Thoracic aorta (tissue), 2 donors: ENCODE measurements at regions not wholly inside any gene's neighbourhood (a gene's known extent, or its start where the extent isn't known, plus 50 kb on each side); places are given as distances from the start of the nearest gene placed in this dataset.

Experiments used
- ATAC-seq: fragments of 150-250 bp; one replicate; pipeline ENCODE4 v1.8.0; 2017; ENCODE audit warnings: low read depth; ENCODE audit not compliant: insufficient number of reproducible peaks, low FRiP score
- DNase-seq: peaks from one replicate; pipeline ENCODE4 v3.0.0-alpha.2; 2020; ENCODE audit warnings: low spot score
- H3K27ac ChIP-seq, 2 donors: fragments of 200-600 bp; sonication (generic); 1 replicate in 1 of 2; 2 replicates in 1 of 2; pipeline ENCODE4 v1.5.1; 2016; ENCODE audit warnings: mild to moderate bottlenecking in 2 of 2, moderate library complexity in 2 of 2
- H3K27me3 ChIP-seq: fragments of 200-600 bp; sonication (generic); replicated peaks from 2 replicates; pipeline ENCODE4 v1.6.0; 2016; ENCODE audit warnings: mild to moderate bottlenecking; ENCODE audit not compliant: insufficient read depth
- H3K36me3 ChIP-seq: fragments of 200-600 bp; sonication (generic); one replicate; pipeline ENCODE4 v1.5.1; 2016
- H3K4me1 ChIP-seq, 2 donors: fragments of 200-600 bp; sonication (generic); 1 replicate in 1 of 2; 2 replicates in 1 of 2; pipeline versions ENCODE4 v1.5.1 to v1.6.0; 2016; ENCODE audit warnings: low read depth in 2 of 2, mild to moderate bottlenecking in 1 of 2; ENCODE audit not compliant: control insufficient read depth in 1 of 2
- H3K4me3 ChIP-seq: fragments of 200-600 bp; sonication (generic); 2 replicates; pipeline ENCODE4 v1.5.1; 2016; ENCODE audit warnings: mild to moderate bottlenecking
- H3K9me3 ChIP-seq: fragments of 200-600 bp; sonication (generic); 2 replicates; pipeline ENCODE4 v1.5.1; 2016
- TF ChIP-seq, protein P1 (sequence below): fragments of 200-600 bp; sonication (generic); IDR thresholded peaks from one replicate; pipeline ENCODE4 v1.5.1; 2019; ENCODE audit warnings: antibody characterized with exemption

DNA sequence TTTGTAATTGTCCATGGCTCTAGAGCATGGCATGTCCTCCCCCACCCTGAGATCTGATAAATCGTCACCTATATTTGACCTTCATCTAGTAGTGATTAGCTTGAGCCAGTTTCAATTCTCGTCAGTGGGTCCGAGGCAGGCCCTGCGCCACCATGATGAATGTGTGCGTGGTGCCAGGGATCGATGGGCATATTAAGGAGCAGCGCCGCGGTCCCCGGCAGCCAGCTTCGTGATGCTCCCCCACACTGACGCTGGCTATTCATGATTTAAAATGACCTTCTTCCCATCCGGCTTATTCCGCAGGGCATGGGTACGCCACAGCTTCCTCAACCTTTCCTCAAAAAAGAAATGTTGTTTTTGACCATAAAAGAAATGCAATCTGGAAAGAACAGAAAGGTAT, 68.0 kb downstream of the SLC25A47 start:
- H3K27me3 ChIP-seq: no peaks in the 10 kb centered on the region
- no peaks in the 10 kb centered on the region for H3K9me3 ChIP-seq
- H3K4me3 ChIP-seq: no peak overlapping the region
- H3K36me3 ChIP-seq: peaks cover 2% of the 10 kb centered on the region
- no peak for ATAC-seq
- DNase-seq: no peak
- TF ChIP-seq, protein P1, sequence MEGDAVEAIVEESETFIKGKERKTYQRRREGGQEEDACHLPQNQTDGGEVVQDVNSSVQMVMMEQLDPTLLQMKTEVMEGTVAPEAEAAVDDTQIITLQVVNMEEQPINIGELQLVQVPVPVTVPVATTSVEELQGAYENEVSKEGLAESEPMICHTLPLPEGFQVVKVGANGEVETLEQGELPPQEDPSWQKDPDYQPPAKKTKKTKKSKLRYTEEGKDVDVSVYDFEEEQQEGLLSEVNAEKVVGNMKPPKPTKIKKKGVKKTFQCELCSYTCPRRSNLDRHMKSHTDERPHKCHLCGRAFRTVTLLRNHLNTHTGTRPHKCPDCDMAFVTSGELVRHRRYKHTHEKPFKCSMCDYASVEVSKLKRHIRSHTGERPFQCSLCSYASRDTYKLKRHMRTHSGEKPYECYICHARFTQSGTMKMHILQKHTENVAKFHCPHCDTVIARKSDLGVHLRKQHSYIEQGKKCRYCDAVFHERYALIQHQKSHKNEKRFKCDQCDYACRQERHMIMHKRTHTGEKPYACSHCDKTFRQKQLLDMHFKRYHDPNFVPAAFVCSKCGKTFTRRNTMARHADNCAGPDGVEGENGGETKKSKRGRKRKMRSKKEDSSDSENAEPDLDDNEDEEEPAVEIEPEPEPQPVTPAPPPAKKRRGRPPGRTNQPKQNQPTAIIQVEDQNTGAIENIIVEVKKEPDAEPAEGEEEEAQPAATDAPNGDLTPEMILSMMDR: no peak
- no peak overlapping the region for H3K27ac ChIP-seq
- no peaks in the 10 kb centered on the region for H3K4me1 ChIP-seq

DNA sequence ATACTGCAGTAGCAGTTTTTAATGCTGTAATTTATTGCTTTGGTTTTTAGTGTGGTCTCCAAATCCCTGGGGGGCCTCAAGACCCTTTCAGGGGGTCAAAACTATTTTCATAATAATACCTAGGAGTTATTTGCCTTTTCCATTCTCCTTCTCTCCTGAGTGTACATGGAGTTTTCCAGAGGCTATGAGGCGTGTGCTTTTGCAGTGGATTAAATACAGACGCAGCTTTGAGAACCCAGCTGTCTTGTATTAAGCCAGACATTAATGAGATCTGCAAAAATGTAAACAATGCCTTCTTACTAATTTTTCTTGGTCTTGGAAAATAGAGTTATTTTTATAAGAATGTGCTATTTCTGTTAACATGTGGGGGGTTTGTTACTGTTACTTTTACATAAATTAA, 68.6 kb downstream of the SLC25A47 start:
- H3K27me3 ChIP-seq: no peaks in the 10 kb centered on the region
- no peak overlapping the region for H3K4me3 ChIP-seq
- H3K4me1 ChIP-seq: no peaks in the 10 kb centered on the region
- no peaks in the 10 kb centered on the region for H3K9me3 ChIP-seq
- peaks cover 5% of the 10 kb centered on the region for H3K36me3 ChIP-seq
- no peak for DNase-seq
- ATAC-seq: no peak
- no peak overlapping the region for H3K27ac ChIP-seq
- TF ChIP-seq, protein P1: no peak

DNA sequence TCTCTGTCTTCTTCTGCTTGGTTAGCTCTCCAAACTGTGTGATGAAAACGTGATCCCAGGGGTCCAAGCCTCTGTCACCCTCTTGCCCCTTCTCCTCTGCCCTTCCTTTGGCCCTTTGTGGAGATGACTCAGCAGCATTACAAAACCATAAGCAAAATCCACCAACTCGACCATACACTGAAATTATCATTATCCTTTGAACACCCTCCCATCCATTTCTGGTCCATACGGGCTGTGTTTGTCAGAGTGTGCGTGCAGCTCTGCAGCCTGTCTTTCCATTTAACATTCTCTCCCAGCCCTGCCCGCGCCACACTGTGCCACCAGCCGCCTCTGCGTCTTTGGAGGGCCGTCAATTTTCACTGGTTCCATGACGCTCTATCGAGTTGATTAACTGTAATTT, 69.2 kb downstream of the SLC25A47 start:
- Histone ChIP-seq H3K36me3 (peaks cover 5% of the 10 kb centered on the region), H3K9me3 (no peaks in the 10 kb centered on the region), H3K27me3 (no peaks in the 10 kb centered on the region), H3K4me3 (no peak overlapping the region), H3K27ac (no peak overlapping the region), H3K4me1 (no peaks in the 10 kb centered on the region)
- DNase-seq: no peak
- TF ChIP-seq, protein P1: no peak
- no peak for ATAC-seq

DNA sequence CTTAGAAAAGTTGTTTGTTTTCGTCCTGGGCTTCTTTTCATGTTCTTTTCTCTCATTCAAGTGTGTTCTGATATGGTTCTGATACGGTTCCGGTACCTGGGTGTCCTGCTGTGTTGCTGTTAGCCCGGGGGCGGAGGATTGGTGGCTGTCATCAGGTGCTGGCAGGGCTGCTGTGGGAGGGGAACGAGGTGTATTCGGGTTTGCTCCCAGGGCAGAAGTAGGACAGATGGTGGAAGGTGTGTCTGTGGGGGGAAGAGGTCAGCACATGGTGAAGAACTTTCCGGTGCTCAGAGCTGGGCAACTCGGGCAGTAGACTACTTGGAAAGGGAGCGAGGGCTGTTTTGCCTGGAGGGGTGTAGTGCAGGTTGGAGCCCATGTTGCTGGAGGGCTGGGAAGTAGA, 70.2 kb downstream of the SLC25A47 start:
- no peaks in the 10 kb centered on the region for H3K4me1 ChIP-seq
- H3K36me3 ChIP-seq: peaks cover 5% of the 10 kb centered on the region
- H3K4me3 ChIP-seq: no peak overlapping the region
- DNase-seq (no peak), ATAC-seq (no peak)
- H3K27ac ChIP-seq: no peak overlapping the region
- TF ChIP-seq, protein P1: no peak
- H3K27me3 ChIP-seq: no peaks in the 10 kb centered on the region
- no peaks in the 10 kb centered on the region for H3K9me3 ChIP-seq

DNA sequence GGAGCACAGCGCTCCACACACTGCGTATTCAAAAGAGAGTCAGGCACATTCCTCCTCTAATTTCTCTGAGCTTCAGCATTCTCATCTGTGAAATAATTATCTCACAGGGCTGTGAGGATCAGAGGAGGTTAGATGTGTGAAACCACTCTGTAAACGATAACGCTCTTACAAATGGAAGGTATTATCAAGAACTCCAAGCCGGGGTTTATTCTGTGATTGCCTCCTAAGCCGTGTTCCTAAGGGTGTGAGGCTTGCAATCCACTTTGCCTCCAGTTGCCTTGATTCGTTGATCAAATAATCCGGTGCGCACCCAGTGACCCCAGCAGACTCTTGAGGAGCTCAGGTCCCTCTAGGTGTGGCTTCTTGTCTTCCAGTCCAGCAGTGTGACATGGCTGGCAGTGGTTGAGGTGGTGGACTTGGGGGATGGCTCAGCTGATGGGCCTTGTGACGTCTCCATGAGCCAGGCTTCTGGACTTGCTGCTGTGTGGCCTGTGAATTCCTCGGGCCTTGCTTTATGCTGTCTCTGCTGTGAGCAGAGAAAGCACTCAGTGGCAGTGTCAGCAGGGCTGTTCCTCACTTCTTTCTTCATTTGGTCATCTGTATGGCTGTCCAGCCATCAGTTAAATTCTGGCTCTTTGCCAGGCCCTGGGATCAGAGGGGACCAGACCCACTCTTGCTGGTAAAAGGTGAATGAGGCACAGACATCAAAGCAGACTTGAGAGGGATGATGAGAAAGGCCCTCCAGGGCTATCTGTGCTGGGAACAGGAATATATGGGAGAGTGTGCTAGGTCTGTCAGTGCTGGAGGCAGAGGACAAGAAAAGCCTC, 71.0 kb downstream of the SLC25A47 start:
- no peaks in the 10 kb centered on the region for H3K27me3 ChIP-seq
- H3K27ac ChIP-seq: no peak overlapping the region
- TF ChIP-seq, protein P1: no peak
- no peaks in the 10 kb centered on the region for H3K4me1 ChIP-seq
- H3K9me3 ChIP-seq: no peaks in the 10 kb centered on the region
- ATAC-seq: no peak
- H3K4me3 ChIP-seq: no peak overlapping the region
- peaks cover 5% of the 10 kb centered on the region for H3K36me3 ChIP-seq
- DNase-seq: no peak
